ENCODE measurements at regions not wholly inside any gene's neighbourhood (a gene's known extent, or its start where the extent isn't known, plus 50 kb on each side); places are given as distances from the start of the nearest gene placed in this dataset.

DNA sequence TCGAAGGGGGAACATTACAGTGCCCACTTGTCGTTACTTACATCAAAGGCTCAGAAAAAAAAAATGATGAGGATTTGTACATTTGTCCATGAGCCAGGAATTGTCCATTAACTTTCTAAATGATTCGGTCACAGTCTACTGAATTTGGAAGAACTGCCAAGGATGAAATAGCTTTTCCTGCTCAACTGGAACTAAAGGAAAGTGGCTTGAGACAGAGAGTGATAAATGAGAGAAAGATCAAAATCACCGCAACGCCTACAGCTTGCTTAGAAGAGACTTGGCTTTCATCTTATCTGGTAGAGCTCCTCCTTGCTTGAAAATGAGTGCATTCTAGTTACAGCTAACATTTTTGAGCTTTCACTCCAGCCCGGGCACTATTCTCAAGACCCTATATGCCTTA lies 55.5 kb upstream of the ADGRG2 start:
- no peak overlapping the region for H3K4me3 ChIP-seq (ENCODE audit: low read depth, low read length, poor library complexity, severe bottlenecking)
- H3K9ac ChIP-seq (ENCODE audit: low read length): no peak overlapping the region
- H3K79me2 ChIP-seq (ENCODE audit: insufficient read depth, low read length): no peaks in the 10 kb centered on the region
- no peak for TF ChIP-seq EZH2 (IDR thresholded peaks at IDR 0.05; ENCODE audit: borderline replicate concordance, low read length)
- TF ChIP-seq, protein P1, sequence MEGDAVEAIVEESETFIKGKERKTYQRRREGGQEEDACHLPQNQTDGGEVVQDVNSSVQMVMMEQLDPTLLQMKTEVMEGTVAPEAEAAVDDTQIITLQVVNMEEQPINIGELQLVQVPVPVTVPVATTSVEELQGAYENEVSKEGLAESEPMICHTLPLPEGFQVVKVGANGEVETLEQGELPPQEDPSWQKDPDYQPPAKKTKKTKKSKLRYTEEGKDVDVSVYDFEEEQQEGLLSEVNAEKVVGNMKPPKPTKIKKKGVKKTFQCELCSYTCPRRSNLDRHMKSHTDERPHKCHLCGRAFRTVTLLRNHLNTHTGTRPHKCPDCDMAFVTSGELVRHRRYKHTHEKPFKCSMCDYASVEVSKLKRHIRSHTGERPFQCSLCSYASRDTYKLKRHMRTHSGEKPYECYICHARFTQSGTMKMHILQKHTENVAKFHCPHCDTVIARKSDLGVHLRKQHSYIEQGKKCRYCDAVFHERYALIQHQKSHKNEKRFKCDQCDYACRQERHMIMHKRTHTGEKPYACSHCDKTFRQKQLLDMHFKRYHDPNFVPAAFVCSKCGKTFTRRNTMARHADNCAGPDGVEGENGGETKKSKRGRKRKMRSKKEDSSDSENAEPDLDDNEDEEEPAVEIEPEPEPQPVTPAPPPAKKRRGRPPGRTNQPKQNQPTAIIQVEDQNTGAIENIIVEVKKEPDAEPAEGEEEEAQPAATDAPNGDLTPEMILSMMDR (IDR thresholded peaks at IDR 0.05; ENCODE audit: low read length): no peak
- no peak overlapping the region for H2AFZ ChIP-seq (ENCODE audit: low read length)
- H3F3A ChIP-seq (ENCODE audit: insufficient read depth, low read length): no peaks in the 10 kb centered on the region
- no peaks in the 10 kb centered on the region for H3K9me2 ChIP-seq (ENCODE audit: low read depth, low read length)
- no peaks in the 10 kb centered on the region for H4K20me1 ChIP-seq (ENCODE audit: insufficient read depth, low read length)
- no peaks in the 10 kb centered on the region for H3K9me3 ChIP-seq (ENCODE audit: low read length)
- H3K27ac ChIP-seq (ENCODE audit: low read depth, low read length, poor library complexity, severe bottlenecking): no peak overlapping the region
- no peak overlapping the region for H3K4me2 ChIP-seq (ENCODE audit: low read length)
- no peaks in the 10 kb centered on the region for H3K36me3 ChIP-seq (ENCODE audit: insufficient read depth, low read length)
- no peaks in the 10 kb centered on the region for H3K27me3 ChIP-seq (ENCODE audit: insufficient read depth, low read length)
- H3K4me1 ChIP-seq (ENCODE audit: insufficient read depth, low read length, severe bottlenecking): no peaks in the 10 kb centered on the region

DNA sequence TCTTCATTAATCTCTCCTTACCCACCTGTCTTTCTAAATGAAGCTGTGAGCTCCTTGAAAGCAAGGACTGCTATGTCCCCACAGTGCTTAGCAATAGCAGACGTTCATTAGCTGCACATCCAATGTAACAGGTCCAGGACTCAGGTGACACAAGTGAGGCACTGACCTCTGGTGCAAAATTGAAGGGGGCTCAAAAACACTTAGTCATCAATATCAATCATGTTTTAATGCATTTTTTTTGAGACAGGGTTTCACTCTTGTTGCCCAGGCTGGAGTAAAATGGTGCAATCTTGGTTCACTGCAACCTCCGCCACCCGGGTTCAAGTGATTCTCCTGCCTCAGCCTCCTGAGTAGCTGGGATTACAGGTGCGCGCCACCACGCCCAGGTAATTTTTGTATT lies 56.1 kb upstream of the ADGRG2 start:
- H3K4me3 ChIP-seq (ENCODE audit: low read depth, low read length, poor library complexity, severe bottlenecking): no peak overlapping the region
- H3K79me2 ChIP-seq (ENCODE audit: insufficient read depth, low read length): no peaks in the 10 kb centered on the region
- no peaks in the 10 kb centered on the region for H3K9me2 ChIP-seq (ENCODE audit: low read depth, low read length)
- no peak overlapping the region for H2AFZ ChIP-seq (ENCODE audit: low read length)
- no peak overlapping the region for H3K9ac ChIP-seq (ENCODE audit: low read length)
- no peaks in the 10 kb centered on the region for H3F3A ChIP-seq (ENCODE audit: insufficient read depth, low read length)
- no peaks in the 10 kb centered on the region for H4K20me1 ChIP-seq (ENCODE audit: insufficient read depth, low read length)
- no peaks in the 10 kb centered on the region for H3K4me1 ChIP-seq (ENCODE audit: insufficient read depth, low read length, severe bottlenecking)
- H3K36me3 ChIP-seq (ENCODE audit: insufficient read depth, low read length): no peaks in the 10 kb centered on the region
- no peak overlapping the region for H3K4me2 ChIP-seq (ENCODE audit: low read length)
- no peaks in the 10 kb centered on the region for H3K9me3 ChIP-seq (ENCODE audit: low read length)
- no peak for TF ChIP-seq EZH2 (IDR thresholded peaks at IDR 0.05; ENCODE audit: borderline replicate concordance, low read length)
- TF ChIP-seq, protein P1 (IDR thresholded peaks at IDR 0.05; ENCODE audit: low read length): no peak
- H3K27ac ChIP-seq (ENCODE audit: low read depth, low read length, poor library complexity, severe bottlenecking): no peak overlapping the region
- no peaks in the 10 kb centered on the region for H3K27me3 ChIP-seq (ENCODE audit: insufficient read depth, low read length)

DNA sequence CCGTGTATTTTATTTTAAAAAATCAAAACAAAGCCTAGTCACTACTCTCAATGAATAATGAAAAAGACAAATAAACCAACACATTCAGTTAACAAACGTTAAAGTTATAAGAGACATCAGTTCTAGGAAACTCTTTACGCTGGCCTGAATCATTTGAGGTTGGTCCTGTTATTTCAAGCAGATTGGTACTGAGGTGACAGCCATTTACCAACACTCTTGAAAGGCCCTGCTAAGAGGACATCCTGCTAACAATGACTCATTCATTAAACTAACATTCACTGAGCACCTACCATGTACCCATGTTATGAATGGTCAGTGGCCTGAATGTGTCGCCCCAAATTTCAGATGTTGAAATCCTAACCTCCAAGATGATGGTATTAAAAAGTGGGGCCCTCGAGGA lies 57.1 kb upstream of the ADGRG2 start:
- no peaks in the 10 kb centered on the region for H4K20me1 ChIP-seq (ENCODE audit: insufficient read depth, low read length)
- H3K4me3 ChIP-seq (ENCODE audit: low read depth, low read length, poor library complexity, severe bottlenecking): no peak overlapping the region
- H3K9me2 ChIP-seq (ENCODE audit: low read depth, low read length): no peaks in the 10 kb centered on the region
- TF ChIP-seq EZH2 (IDR thresholded peaks at IDR 0.05; ENCODE audit: borderline replicate concordance, low read length): no peak
- TF ChIP-seq, protein P1 (IDR thresholded peaks at IDR 0.05; ENCODE audit: low read length): no peak
- no peaks in the 10 kb centered on the region for H3K27me3 ChIP-seq (ENCODE audit: insufficient read depth, low read length)
- no peak overlapping the region for H3K4me2 ChIP-seq (ENCODE audit: low read length)
- H3K9ac ChIP-seq (ENCODE audit: low read length): no peak overlapping the region
- H3K79me2 ChIP-seq (ENCODE audit: insufficient read depth, low read length): no peaks in the 10 kb centered on the region
- no peaks in the 10 kb centered on the region for H3F3A ChIP-seq (ENCODE audit: insufficient read depth, low read length)
- no peak overlapping the region for H3K27ac ChIP-seq (ENCODE audit: low read depth, low read length, poor library complexity, severe bottlenecking)
- no peaks in the 10 kb centered on the region for H3K4me1 ChIP-seq (ENCODE audit: insufficient read depth, low read length, severe bottlenecking)
- H2AFZ ChIP-seq (ENCODE audit: low read length): no peak overlapping the region
- no peaks in the 10 kb centered on the region for H3K36me3 ChIP-seq (ENCODE audit: insufficient read depth, low read length)
- H3K9me3 ChIP-seq (ENCODE audit: low read length): no peaks in the 10 kb centered on the region
